ENCODE measurements at regions not wholly inside any gene's neighbourhood (a gene's known extent, or its start where the extent isn't known, plus 50 kb on each side); places are given as distances from the start of the nearest gene placed in this dataset.
"Not testable (repeated sequence)": the region's sequence is repeated elsewhere in the genome, so short reads cannot be mapped to it uniquely, and the experiment has no call there.

DNA sequence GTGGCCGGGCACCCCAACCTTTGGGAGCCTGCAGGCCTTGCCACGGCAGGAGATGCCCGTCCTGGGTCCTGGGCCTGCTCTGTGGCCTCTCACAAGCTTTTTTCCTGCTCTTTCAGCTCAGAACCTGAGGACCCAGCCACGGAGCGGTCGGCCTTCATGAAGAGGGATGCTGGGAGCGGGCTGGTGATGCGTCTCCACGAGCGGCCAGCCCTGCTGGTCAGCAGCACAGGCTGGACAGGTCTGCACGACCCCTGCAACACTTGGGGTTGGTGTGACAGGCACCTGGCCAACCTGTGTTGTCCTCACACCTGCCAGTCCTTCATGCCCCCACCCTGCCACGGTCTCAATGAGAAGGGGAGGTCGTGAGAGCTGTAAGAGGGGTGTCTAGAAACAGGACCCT, 170.0 kb downstream of the ADRA2C start:
- no peak overlapping the region for H3K4me3 ChIP-seq (ENCODE audit: low read depth, low read length)
- no peak for DNase-seq (ENCODE audit: low read depth)
- TF ChIP-seq, protein P1, sequence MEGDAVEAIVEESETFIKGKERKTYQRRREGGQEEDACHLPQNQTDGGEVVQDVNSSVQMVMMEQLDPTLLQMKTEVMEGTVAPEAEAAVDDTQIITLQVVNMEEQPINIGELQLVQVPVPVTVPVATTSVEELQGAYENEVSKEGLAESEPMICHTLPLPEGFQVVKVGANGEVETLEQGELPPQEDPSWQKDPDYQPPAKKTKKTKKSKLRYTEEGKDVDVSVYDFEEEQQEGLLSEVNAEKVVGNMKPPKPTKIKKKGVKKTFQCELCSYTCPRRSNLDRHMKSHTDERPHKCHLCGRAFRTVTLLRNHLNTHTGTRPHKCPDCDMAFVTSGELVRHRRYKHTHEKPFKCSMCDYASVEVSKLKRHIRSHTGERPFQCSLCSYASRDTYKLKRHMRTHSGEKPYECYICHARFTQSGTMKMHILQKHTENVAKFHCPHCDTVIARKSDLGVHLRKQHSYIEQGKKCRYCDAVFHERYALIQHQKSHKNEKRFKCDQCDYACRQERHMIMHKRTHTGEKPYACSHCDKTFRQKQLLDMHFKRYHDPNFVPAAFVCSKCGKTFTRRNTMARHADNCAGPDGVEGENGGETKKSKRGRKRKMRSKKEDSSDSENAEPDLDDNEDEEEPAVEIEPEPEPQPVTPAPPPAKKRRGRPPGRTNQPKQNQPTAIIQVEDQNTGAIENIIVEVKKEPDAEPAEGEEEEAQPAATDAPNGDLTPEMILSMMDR (IDR thresholded peaks at IDR 0.05; ENCODE audit: insufficient read depth, low read length) = no peak

DNA sequence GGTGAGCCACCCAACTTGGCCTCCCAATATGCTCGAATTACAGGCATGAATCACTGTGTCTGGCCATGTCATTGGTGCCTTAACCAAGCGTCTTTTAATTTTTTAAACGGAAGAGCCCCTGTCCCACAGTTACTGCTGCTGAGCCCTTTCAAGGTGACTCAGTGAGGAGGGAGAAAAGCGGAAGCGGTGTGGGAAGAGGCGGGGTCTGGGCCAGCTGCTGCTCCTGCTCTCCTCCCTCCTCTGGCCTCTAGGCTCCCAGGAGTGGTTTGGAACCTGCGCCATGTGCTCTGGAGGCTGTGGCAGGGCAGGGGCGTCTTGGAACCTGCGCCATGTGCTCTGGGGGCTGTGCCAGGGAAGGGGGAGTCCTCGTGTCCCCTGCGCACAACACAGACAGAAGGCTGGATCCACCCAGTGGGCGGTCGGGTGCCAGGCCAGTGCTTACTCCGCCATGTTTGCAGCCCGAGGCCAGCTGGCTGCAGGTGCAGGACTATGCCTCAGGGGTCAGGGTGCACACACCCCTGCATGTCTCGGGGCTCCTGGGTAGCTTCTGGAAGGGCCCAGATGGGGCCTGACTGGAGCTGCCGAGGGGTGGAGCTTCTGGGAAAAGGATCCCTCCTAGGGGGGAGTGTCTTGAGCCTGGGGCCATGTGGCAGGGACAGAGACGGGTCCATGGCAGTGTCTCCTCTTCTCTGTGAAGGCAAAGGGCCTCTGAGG, 171.8 kb downstream of the ADRA2C start:
- H3K4me3 ChIP-seq (ENCODE audit: low read depth, low read length); DNase-seq (ENCODE audit: low read depth): not testable (repeated sequence)

DNA sequence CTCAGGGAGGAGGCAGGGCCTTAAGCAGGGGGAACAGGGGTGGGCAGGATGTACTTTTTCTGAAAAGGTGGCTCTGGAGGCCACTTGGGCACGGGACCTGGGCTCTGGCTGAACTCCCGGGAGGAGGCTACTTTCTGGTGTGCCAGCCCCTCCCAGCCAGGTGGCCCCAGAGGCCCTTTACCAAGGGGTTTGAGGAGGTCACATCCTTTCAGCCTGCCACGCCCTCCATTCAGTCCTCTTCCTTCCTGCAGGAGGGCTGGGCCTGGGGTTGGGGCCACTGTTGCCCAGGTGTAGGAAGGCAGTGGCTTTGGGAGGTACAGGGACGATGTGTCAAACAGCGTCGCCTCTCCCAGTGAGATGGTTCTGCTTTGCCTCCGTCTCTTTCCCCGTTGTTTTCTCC, 172.5 kb downstream of the ADRA2C start:
- H3K4me3 ChIP-seq (ENCODE audit: low read depth, low read length); DNase-seq (ENCODE audit: low read depth): not testable (repeated sequence)

DNA sequence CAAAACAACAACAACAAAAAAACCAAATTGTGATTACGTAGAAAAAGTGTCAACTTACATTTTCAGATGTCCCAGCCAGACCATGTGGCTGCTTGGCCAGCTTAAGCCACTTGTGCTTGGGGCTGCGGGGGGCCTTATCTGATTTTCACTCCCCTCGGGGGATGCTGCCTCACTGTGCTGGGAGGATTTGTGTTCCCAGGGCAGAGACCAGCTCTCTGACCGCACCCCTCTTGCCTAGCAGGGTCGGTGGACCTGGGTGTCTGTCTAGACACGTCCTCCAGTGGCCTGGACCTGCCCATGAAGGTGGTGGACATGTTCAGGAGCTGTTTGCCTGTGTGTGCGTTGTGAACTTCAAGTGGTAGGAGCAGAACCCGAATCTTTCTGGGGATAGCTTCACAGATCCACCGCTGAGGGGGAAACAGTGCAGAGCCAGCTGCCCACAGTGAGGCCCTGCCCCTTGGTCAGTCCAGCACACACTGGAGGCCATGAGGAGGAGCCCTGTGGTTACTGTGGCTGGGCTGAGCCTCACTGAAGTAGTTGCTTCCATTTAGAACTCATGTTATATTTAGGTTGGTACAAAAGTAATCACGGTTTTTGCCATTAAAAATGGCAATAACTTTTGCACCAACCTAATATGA, 173.9 kb downstream of the ADRA2C start:
- H3K4me3 ChIP-seq (ENCODE audit: low read depth, low read length) = not testable (repeated sequence)
- peak; percentile 15 for DNase-seq (ENCODE audit: low read depth)

DNA sequence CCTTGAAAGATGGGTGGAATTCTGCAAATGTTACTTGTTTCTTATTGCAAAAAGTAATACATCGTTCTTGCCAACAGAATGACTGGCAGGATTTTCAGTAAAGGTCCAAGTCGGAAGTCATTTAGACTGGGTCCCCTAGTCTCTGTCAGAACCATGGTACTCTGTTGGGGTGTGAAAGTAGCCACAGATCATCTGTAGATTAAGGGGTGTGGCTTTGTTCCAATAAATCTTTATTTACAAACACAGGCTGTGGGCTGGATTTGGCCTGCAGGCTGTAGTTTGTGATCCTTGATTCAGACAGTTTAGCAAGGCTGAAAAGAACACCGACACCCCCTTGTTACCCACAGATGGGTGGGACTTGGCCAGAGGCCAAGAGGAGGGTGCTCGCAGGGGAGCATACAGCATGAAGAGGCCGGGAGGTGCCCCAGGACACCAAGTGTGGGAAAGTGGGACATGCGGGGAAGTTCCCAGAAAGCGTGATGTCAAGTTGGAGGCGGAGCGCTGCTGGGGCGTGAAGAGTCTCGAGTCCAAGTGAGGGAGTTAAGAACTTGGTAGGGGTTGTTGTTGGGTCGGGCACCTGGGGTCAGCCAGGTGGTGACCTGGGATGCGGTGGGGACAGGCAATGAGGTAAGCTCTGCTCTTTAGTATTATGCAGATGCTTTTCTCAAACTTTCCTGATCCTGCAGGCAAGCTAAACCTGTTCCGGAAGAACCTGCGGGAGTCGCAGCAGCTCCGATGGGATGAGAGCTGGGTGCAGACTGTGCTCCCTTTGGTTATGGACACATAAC, 175.7 kb downstream of the ADRA2C start:
- not testable (repeated sequence) for H3K4me3 ChIP-seq (ENCODE audit: low read depth, low read length); DNase-seq (ENCODE audit: low read depth)

DNA sequence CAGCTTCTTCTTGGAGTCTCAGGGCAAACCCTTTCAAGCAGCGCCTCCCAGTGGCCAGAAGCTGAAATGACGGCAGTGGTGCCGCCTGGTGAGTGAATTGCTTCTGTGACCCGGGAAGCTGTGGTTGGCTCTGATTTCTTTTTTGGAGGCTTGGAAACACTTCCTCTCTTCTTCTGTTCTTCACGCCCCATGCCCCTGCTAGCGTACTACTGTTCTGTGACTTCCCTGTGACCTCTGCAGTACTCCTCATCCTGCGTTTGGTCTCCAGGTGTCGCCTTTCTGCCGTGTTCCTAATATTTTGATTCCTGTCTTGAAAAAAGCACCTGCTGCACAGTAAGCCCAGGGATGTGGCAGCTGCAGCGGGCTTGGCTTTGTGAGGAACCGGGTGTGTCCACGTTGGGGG, 176.4 kb downstream of the ADRA2C start:
- peak; percentile 40 for DNase-seq (ENCODE audit: low read depth)
- H3K4me3 ChIP-seq (ENCODE audit: low read depth, low read length) = not testable (repeated sequence)
- TF ChIP-seq, protein P1 (IDR thresholded peaks at IDR 0.05; ENCODE audit: insufficient read depth, low read length) = peak; percentile 59

DNA sequence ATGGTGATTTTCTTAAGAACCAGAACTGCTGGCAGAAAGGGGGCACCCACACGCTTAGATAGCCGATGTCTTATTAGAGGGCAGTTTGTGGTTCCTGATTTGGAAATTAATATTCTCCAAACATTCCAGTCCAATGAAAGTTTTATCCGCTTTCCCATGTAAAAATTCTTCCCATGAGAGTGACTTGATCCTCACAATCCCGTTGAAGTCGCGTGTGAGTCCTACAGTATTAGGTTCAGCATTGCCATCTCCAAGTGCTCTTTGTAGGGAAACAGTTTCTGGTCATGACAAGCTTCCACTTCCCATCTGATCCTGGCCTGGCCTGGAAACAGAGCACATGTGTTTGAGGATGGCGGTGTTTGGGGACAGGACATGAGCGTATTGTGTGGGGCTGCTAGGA, 176.9 kb downstream of the ADRA2C start:
- DNase-seq (ENCODE audit: low read depth) = peak; percentile 20
- H3K4me3 ChIP-seq (ENCODE audit: low read depth, low read length) = not testable (repeated sequence)

DNA sequence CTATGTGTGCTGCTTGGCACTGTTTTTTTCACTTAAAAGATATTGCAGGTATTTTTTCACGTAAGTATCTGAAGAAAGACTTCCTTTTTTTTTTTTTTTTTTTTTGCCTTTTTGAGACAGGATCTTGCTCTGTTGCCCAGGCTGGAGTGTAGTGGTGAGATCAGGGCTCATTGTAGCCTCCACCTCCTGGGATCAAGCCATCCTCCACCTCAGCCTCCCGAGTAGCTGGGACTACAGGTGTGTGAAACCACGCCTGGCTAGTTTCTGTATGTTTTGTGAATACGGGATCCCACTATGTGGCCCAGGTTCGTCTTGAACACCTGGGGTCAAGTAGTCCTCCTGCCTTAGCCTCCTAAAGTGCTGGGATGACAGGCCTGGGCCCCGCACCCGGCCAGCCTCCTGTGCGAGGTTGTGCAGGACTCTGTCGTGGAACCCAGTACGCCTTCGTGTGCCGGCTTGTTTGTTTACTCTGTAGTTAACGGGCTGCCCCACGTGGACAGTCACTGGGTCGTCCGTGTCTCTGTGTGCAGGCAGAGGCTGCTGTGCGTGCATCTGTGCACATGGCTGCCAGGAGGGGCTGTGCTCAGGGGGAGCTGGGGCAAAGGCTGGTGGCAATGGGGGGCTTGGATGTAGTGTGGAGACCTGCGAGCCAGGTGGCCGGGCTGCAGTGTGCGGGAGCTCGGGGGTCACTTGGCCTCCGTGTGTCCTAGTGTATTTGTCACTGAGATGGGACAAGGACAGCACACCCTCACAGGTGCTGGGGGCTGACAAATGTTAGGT, 179.5 kb downstream of the ADRA2C start:
- no peak for DNase-seq (ENCODE audit: low read depth)
- H3K4me3 ChIP-seq (ENCODE audit: low read depth, low read length) = no peak overlapping the region
- TF ChIP-seq, protein P1 (IDR thresholded peaks at IDR 0.05; ENCODE audit: insufficient read depth, low read length) = no peak

DNA sequence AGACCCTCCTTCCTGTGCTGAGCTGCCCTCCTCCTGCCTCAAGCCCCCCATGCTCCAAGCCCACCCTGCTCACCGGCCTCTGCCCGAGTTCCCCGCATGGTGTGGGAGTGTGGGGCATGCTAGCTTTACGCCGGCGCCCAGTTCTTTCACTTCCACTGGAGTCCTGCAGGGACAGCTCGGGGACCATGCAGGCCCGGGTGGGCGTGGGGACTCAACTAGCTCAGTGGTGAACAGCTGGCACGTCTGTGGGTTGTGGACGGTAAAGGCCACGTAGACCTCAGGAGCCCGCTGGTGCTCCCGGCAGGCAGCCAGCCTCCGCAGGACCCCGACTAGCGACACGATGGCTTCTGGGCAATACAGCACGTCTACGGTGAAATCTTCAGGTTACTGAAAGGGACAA, 180.4 kb downstream of the ADRA2C start:
- not testable (repeated sequence) for DNase-seq (ENCODE audit: low read depth); H3K4me3 ChIP-seq (ENCODE audit: low read depth, low read length)

DNA sequence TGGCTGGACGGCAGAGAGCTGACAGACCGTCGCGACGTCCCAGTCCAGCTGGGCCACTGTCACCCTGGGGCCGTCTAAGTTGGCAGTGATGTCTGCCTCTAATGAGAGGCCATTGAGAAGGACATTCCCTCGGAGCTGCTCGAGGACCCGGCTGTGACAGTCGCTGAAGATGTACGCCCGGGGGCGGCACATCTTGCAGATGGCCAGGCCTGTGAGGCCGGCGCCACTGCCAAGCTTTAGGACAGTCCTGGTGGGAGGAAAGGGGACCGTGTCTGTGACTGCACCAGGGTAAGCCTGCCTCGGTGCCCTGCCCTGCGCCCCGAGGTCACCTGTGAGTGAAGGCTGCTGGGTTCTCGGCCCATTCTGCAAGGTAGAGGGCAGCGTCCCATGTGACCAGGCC, 181.6 kb downstream of the ADRA2C start:
- not testable (repeated sequence) for DNase-seq (ENCODE audit: low read depth); H3K4me3 ChIP-seq (ENCODE audit: low read depth, low read length)

DNA sequence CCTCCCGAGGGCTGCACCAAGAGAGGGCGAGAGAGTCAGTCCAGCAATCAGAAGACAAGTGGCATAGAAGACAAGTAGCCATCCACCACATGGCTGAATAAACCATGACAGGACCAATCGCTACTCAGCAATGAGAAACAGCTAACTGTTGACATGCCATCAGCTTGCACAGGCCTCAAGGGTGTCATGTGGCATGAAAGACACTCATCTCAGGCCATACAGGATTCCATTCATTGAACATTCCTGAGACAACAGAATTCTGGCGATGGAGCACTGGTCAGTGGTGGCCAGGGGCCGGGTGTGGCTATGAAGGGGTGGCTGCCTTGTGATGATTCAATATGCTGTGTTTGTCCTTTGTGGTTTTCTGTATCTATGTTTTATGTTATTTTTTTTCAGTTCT, 182.0 kb downstream of the ADRA2C start:
- H3K4me3 ChIP-seq (ENCODE audit: low read depth, low read length) = not testable (repeated sequence)

More for the DNA sequence above, 182.0 kb downstream of the ADRA2C start:
- peak; percentile 18 for DNase-seq (ENCODE audit: low read depth)

All from fibroblast of the aortic adventitia (primary cell).